ENCODE measurements at regions not wholly inside any gene's neighbourhood (a gene's known extent, or its start where the extent isn't known, plus 50 kb on each side); places are given as distances from the start of the nearest gene placed in this dataset.

GRCh38 chr20:60579941-60580515 is 621.8 kb downstream of the CDH26 start:
- no peak for TF ChIP-seq POLR2AphosphoS5 (IDR thresholded peaks at IDR 0.05; ENCODE audit: low read depth, low read length)
- TF ChIP-seq REST (IDR thresholded peaks at IDR 0.05; ENCODE audit: insufficient read depth in 1 of 2, low read depth in 2 of 2, low read length in 2 of 2) = no peak
- TF ChIP-seq TAF1 (IDR thresholded peaks at IDR 0.05; ENCODE audit: borderline replicate concordance, insufficient read depth, low read length) = no peak
- no peak for TF ChIP-seq FOXP2 (optimal IDR thresholded peaks at IDR 0.05; ENCODE audit: borderline replicate concordance, extremely low read depth, extremely low read length, insufficient read depth)
- no peak for TF ChIP-seq SIN3A (IDR thresholded peaks at IDR 0.05; ENCODE audit: borderline replicate concordance, insufficient read depth, low read length)

GRCh38 chr20:60581606-60582115 is 623.4 kb downstream of the CDH26 start:
- no peak for TF ChIP-seq FOXP2 (optimal IDR thresholded peaks at IDR 0.05; ENCODE audit: borderline replicate concordance, extremely low read depth, extremely low read length, insufficient read depth)
- no peak for TF ChIP-seq TAF1 (IDR thresholded peaks at IDR 0.05; ENCODE audit: borderline replicate concordance, insufficient read depth, low read length)
- no peak for TF ChIP-seq REST (IDR thresholded peaks at IDR 0.05; ENCODE audit: insufficient read depth in 1 of 2, low read depth in 2 of 2, low read length in 2 of 2)
- TF ChIP-seq SIN3A (IDR thresholded peaks at IDR 0.05; ENCODE audit: borderline replicate concordance, insufficient read depth, low read length) = no peak
- TF ChIP-seq POLR2AphosphoS5 (IDR thresholded peaks at IDR 0.05; ENCODE audit: low read depth, low read length) = no peak

DNA sequence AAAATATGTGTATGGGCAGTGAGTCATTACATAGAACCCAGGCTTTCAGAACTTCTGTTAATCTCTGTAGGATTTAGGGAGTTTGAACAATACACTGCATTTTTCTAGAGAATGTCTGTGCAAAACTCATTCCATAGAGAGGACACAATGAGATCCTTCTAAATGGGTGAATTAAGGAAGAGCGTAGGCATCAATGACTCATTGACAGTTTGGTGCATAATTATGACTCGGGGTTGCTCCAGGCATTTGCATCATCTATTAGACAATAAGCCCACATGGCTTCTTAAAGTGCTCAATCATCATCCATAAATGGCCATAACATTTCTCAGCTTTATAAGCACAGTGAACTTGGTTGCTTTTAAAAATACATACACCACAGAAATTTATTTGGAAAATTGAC is 625.5 kb downstream of the CDH26 start:
- TF ChIP-seq REST (IDR thresholded peaks at IDR 0.05; ENCODE audit: insufficient read depth in 1 of 2, low read depth in 2 of 2, low read length in 2 of 2) = no peak
- TF ChIP-seq POLR2AphosphoS5 (IDR thresholded peaks at IDR 0.05; ENCODE audit: low read depth, low read length) = no peak
- TF ChIP-seq TAF1 (IDR thresholded peaks at IDR 0.05; ENCODE audit: borderline replicate concordance, insufficient read depth, low read length) = no peak
- TF ChIP-seq FOXP2 (optimal IDR thresholded peaks at IDR 0.05; ENCODE audit: borderline replicate concordance, extremely low read depth, extremely low read length, insufficient read depth) = no peak
- TF ChIP-seq SIN3A (IDR thresholded peaks at IDR 0.05; ENCODE audit: borderline replicate concordance, insufficient read depth, low read length) = no peak

DNA sequence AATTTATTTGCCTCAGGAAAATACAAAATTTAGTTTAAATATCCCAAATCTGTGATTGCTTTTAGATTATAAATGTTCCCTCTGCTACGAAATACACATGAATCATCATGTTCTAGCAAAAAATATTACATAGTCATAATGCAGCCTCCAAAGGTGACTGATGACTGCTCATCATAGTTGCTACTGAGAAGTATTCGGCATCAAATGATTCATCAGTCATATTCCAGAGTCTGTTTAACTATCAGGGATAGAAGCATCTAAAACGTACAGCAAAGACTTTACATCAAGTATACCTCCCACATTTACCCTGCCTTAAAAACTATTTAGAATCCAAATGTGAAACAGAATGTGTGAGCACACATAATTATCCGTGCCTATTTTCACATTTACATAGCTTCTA is 626.0 kb downstream of the CDH26 start:
- TF ChIP-seq TAF1 (IDR thresholded peaks at IDR 0.05; ENCODE audit: borderline replicate concordance, insufficient read depth, low read length) (no peak), REST (IDR thresholded peaks at IDR 0.05; ENCODE audit: insufficient read depth in 1 of 2, low read depth in 2 of 2, low read length in 2 of 2) (no peak), POLR2AphosphoS5 (IDR thresholded peaks at IDR 0.05; ENCODE audit: low read depth, low read length) (no peak), FOXP2 (optimal IDR thresholded peaks at IDR 0.05; ENCODE audit: borderline replicate concordance, extremely low read depth, extremely low read length, insufficient read depth) (no peak), SIN3A (IDR thresholded peaks at IDR 0.05; ENCODE audit: borderline replicate concordance, insufficient read depth, low read length) (no peak)

Data from PFSK-1 (cell line).